IMR-90 (cell line): ENCODE measurements at regions not wholly inside any gene's neighbourhood (a gene's known extent, or its start where the extent isn't known, plus 50 kb on each side); places are given as distances from the start of the nearest gene placed in this dataset.

ENCODE experiments used
- ATAC-seq: fragments of 200-7000 bp; cut with Tn5 transposase; 2 replicates; pipeline ENCODE4 v1.9.1; 2020; ENCODE audit warnings: low read depth, mild to moderate bottlenecking, moderate library complexity
- BruUV-seq: library from RNA; stranded (reverse); fragments of 400-500 nt; replicated peaks from 2 replicates; lab custom pipeline; 2021; lab: Mats Ljungman, UMichigan
- CTCF ChIA-PET: fragments of 300-600 bp; formaldehyde crosslinking; extraction: SDS; loops from one replicate; lab custom pipeline; 2021; ENCODE audit warnings: antibody characterized with exemption; lab: Yijun Ruan, JAX
- POLR2A ChIA-PET: fragments of 300-600 bp; sonication (Branson Sonifier 250); formaldehyde crosslinking; loops from one replicate; lab custom pipeline; 2022; ENCODE audit warnings: antibody characterized with exemption; ENCODE audit not compliant: unreplicated experiment; lab: Charles Lee
- DNase-seq: peaks from one replicate; pipeline ENCODE4 v3.0.0; 2013
- H2AFZ ChIP-seq: replicated peaks from 2 replicates; pipeline ENCODE3; 2013; ENCODE audit warnings: low read length, mild to moderate bottlenecking; ENCODE audit not compliant: poor library complexity
- H2AK5ac ChIP-seq: 2 replicates; pipeline ENCODE4 v1.6.1; 2013; ENCODE audit warnings: low read depth, low read length, inconsistent platforms
- H2AK9ac ChIP-seq: replicated peaks from 2 replicates; pipeline ENCODE3; 2013; ENCODE audit warnings: mild to moderate bottlenecking, low read depth, low read length, moderate library complexity; ENCODE audit not compliant: poor library complexity
- H2BK120ac ChIP-seq: 2 replicates; pipeline ENCODE4 v1.6.1; 2013; ENCODE audit warnings: low read depth, low read length, inconsistent platforms
- H2BK15ac ChIP-seq: 3 replicates; pipeline ENCODE4 v1.6.1; 2013; ENCODE audit warnings: low read depth, low read length, inconsistent platforms
- H2BK20ac ChIP-seq: 2 replicates; pipeline ENCODE4 v1.6.1; 2013; ENCODE audit warnings: low read depth, mild to moderate bottlenecking, inconsistent platforms, low read length, moderate library complexity
- H2BK5ac ChIP-seq: 2 replicates; pipeline ENCODE4 v1.6.1; 2013; ENCODE audit warnings: mild to moderate bottlenecking, low read depth, low read length, inconsistent platforms; ENCODE audit not compliant: poor library complexity, severe bottlenecking
- H3K14ac ChIP-seq: replicated peaks from 2 replicates; pipeline ENCODE4 v1.6.1; 2013; ENCODE audit warnings: low read depth, low read length, inconsistent platforms
- H3K18ac ChIP-seq: 2 replicates; pipeline ENCODE4 v1.6.1; 2013; ENCODE audit warnings: low read depth, low read length, control low read depth
- H3K23ac ChIP-seq: 2 replicates; pipeline ENCODE4 v1.6.1; 2013; ENCODE audit warnings: low read depth, low read length, inconsistent platforms
- H3K27ac ChIP-seq: 2 replicates; pipeline ENCODE4 v1.5.1; 2013; ENCODE audit warnings: mild to moderate bottlenecking, control low read depth, low read length; ENCODE audit not compliant: insufficient read depth
- H3K27me3 ChIP-seq: 2 replicates; pipeline ENCODE4 v1.6.1; 2013; ENCODE audit warnings: low read length; ENCODE audit not compliant: control insufficient read depth, insufficient read depth
- H3K36me3 ChIP-seq: 2 replicates; pipeline ENCODE4 v1.6.1; 2013; ENCODE audit warnings: low read length, mixed read lengths; ENCODE audit not compliant: control insufficient read depth, insufficient read depth
- H3K4ac ChIP-seq: 2 replicates; pipeline ENCODE4 v1.6.1; 2013; ENCODE audit warnings: low read depth, low read length, inconsistent platforms
- H3K4me1 ChIP-seq: 2 replicates; pipeline ENCODE4 v1.6.1; 2013; ENCODE audit warnings: low read length, mixed read lengths; ENCODE audit not compliant: control insufficient read depth, insufficient read depth
- H3K4me2 ChIP-seq: 2 replicates; pipeline ENCODE4 v1.6.1; 2013; ENCODE audit warnings: low read depth, mild to moderate bottlenecking, control low read depth, low read length, moderate library complexity
- H3K4me3 ChIP-seq: 2 replicates; pipeline ENCODE4 v1.5.1; 2013; ENCODE audit warnings: low read depth, mild to moderate bottlenecking, control low read depth, low read length, moderate library complexity; ENCODE audit not compliant: insufficient read depth
- H3K56ac ChIP-seq: 2 replicates; pipeline ENCODE4 v1.6.1; 2013; ENCODE audit warnings: low read length, inconsistent platforms; ENCODE audit not compliant: insufficient read depth; ENCODE audit errors: extremely low read depth
- H3K79me1 ChIP-seq, 2 experiments: 2 replicates each; pipeline ENCODE4 v1.6.1; 2013; ENCODE audit warnings: low read length in 2 of 2, inconsistent platforms in 1 of 2, low read depth in 1 of 2
- H3K9ac ChIP-seq: 2 replicates; pipeline ENCODE4 v1.6.1; 2013; ENCODE audit warnings: low read depth, low read length, control low read depth
- H3K9me1 ChIP-seq: 2 replicates; pipeline ENCODE4 v1.6.1; 2013; ENCODE audit warnings: low read length, inconsistent platforms; ENCODE audit not compliant: insufficient read depth
- H3K9me3 ChIP-seq: 2 replicates; pipeline ENCODE4 v1.6.1; 2013; ENCODE audit warnings: low read length; ENCODE audit not compliant: control insufficient read depth, insufficient read depth
- H4K20me1 ChIP-seq: 2 replicates; pipeline ENCODE4 v1.6.1; 2013; ENCODE audit warnings: low read length, inconsistent platforms; ENCODE audit not compliant: insufficient read depth
- H4K5ac ChIP-seq: 2 replicates; pipeline ENCODE4 v1.6.1; 2013; ENCODE audit warnings: mild to moderate bottlenecking, low read depth, low read length, control low read depth
- H4K8ac ChIP-seq, 2 experiments: 2 replicates each; pipeline ENCODE4 v1.6.1; 2013; ENCODE audit warnings: low read depth in 2 of 2, low read length in 2 of 2, control low read depth in 1 of 2, inconsistent platforms in 1 of 2
- H4K91ac ChIP-seq: 2 replicates; pipeline ENCODE4 v1.6.1; 2013; ENCODE audit warnings: low read depth, low read length, inconsistent platforms; ENCODE audit not compliant: insufficient read depth
- BHLHE40 ChIP-seq: fragments of 150-350 bp; IDR thresholded peaks from 2 replicates; pipeline ENCODE4 v1.6.1; 2016; ENCODE audit warnings: mild to moderate bottlenecking, low read depth, low read length
- CEBPB ChIP-seq: IDR thresholded peaks from 2 replicates; pipeline ENCODE4 v1.6.1; 2012; ENCODE audit warnings: low read depth, low read length, improper control_type of control experiment
- CHD1 ChIP-seq: IDR thresholded peaks from 2 replicates; pipeline ENCODE4 v1.6.1; 2012; ENCODE audit warnings: low read depth, low read length, improper control_type of control experiment
- CTCF ChIP-seq: conservative IDR thresholded peaks from 2 replicates; pipeline ENCODE4 v1.5.1; 2012; ENCODE audit warnings: mild to moderate bottlenecking, low read depth, low read length, improper control_type of control experiment
- ELK1 ChIP-seq: fragments of 150-350 bp; IDR thresholded peaks from 2 replicates; pipeline ENCODE4 v1.6.1; 2016; ENCODE audit warnings: low read depth, mild to moderate bottlenecking, low read length, moderate library complexity, borderline replicate concordance
- FOS ChIP-seq: fragments of 150-350 bp; IDR thresholded peaks from 2 replicates; pipeline ENCODE4 v1.6.1; 2016; ENCODE audit warnings: low read depth, low read length
- MAFK ChIP-seq: IDR thresholded peaks from 2 replicates; pipeline ENCODE4 v1.6.1; 2012; ENCODE audit warnings: low read depth, low read length, improper control_type of control experiment
- MAZ ChIP-seq: IDR thresholded peaks from 2 replicates; pipeline ENCODE4 v1.6.1; 2012; ENCODE audit warnings: low read depth, mild to moderate bottlenecking, low read length, improper control_type of control experiment, moderate library complexity, borderline replicate concordance
- MXI1 ChIP-seq: IDR thresholded peaks from 2 replicates; pipeline ENCODE4 v1.6.1; 2012; ENCODE audit warnings: low read depth, mild to moderate bottlenecking, low read length, moderate library complexity, borderline replicate concordance
- NFE2L2 ChIP-seq: fragments of 150-350 bp; IDR thresholded peaks from 2 replicates; pipeline ENCODE4 v1.6.1; 2016; ENCODE audit warnings: low read depth, mild to moderate bottlenecking, low read length
- POLR2A ChIP-seq: IDR thresholded peaks from 2 replicates; pipeline ENCODE4 v1.6.1; 2012; ENCODE audit warnings: mild to moderate bottlenecking, low read depth, low read length
- RAD21 ChIP-seq: IDR thresholded peaks from 2 replicates; pipeline ENCODE4 v1.6.1; 2012; ENCODE audit warnings: low read length, improper control_type of control experiment
- RCOR1 ChIP-seq: IDR thresholded peaks from 2 replicates; pipeline ENCODE4 v1.6.1; 2012; ENCODE audit warnings: mild to moderate bottlenecking, low read length, improper control_type of control experiment; ENCODE audit not compliant: insufficient replicate concordance
- RFX5 ChIP-seq: IDR thresholded peaks from 2 replicates; pipeline ENCODE4 v1.8.0; 2012; ENCODE audit warnings: low read depth, mild to moderate bottlenecking, low read length, moderate library complexity
- SMC3 ChIP-seq: fragments of 150-350 bp; IDR thresholded peaks from 2 replicates; pipeline ENCODE4 v1.6.1; 2016; ENCODE audit warnings: low read depth, mild to moderate bottlenecking, antibody characterized with exemption, low read length, moderate library complexity
- USF2 ChIP-seq: fragments of 150-350 bp; IDR thresholded peaks from 2 replicates; pipeline ENCODE4 v1.6.1; 2017; ENCODE audit warnings: mild to moderate bottlenecking, antibody characterized with exemption, low read length, low read depth
- WGBS, 2 experiments: methylation state at CpG; one replicate each; pipeline versions ENCODE4 v1.1.5 to v1.1.7; 2013; ENCODE audit warnings: missing lambda C conversion rate in 2 of 2; ENCODE audit not compliant: insufficient read length in 1 of 2; ENCODE audit errors: extremely low coverage in 2 of 2; 5-methylcytosine and 5-hydroxymethylcytosine counted together
- dilution Hi-C: fragments of 300-500 bp; cut with HindIII; formaldehyde crosslinking; loops from one replicate; pipeline ENCODE4 v1.14.3; 2018; ENCODE audit warnings: low sequenced_read_pairs; ENCODE audit not compliant: unreplicated experiment
- in situ Hi-C: fragments of 300-500 bp; cut with MboI; formaldehyde crosslinking; loops from 3 replicates; pipeline ENCODE4 v1.14.3; 2019; ENCODE audit warnings: low sequenced_read_pairs, inconsistent platforms, mixed read lengths
- intact Hi-C: fragments of 100-400 bp; cut with micrococcal nuclease; formaldehyde crosslinking; loops from 2 replicates; pipeline ENCODE4 v1.10.0; 2022

GRCh38 chr20:20815711-20816455 lies 103.4 kb upstream of the RALGAPA2 start:
- CTCF ChIA-PET = no interaction called here
- POLR2A ChIA-PET = no interaction called here

More at GRCh38 chr20:20815711-20816455, 103.4 kb upstream of the RALGAPA2 start:
- no peaks in the 10 kb centered on the region for H3K27me3 ChIP-seq
- no TSS peak for BruUV-seq
- H3K36me3 ChIP-seq = no peaks in the 10 kb centered on the region
- no peak overlapping the region for H2BK20ac ChIP-seq
- no peak overlapping the region for H2BK120ac ChIP-seq
- no peak overlapping the region for H2AK9ac ChIP-seq
- no peak overlapping the region for H3K27ac ChIP-seq
- no peak overlapping the region for H2BK15ac ChIP-seq
- H3K18ac ChIP-seq = no peak overlapping the region
- ATAC-seq = no peak
- no peak overlapping the region for H4K5ac ChIP-seq
- H2BK5ac ChIP-seq = no peak overlapping the region
- no peak for TF ChIP-seq RAD21
- no peak for TF ChIP-seq FOS
- TF ChIP-seq MAFK = no peak
- TF ChIP-seq BHLHE40 = no peak
- TF ChIP-seq RFX5 = no peak
- no peak for TF ChIP-seq CEBPB
- TF ChIP-seq MAZ = no peak
- no peak for TF ChIP-seq MXI1
- TF ChIP-seq NFE2L2 = no peak
- no peak for TF ChIP-seq ELK1
- TF ChIP-seq POLR2A = no peak
- no peak for TF ChIP-seq CHD1
- no peak for TF ChIP-seq CTCF
- TF ChIP-seq USF2 = no peak
- TF ChIP-seq RCOR1 = no peak
- no peak for TF ChIP-seq SMC3
- H3K9me3 ChIP-seq = no peaks in the 10 kb centered on the region
- H4K8ac ChIP-seq = no peak overlapping the region
- H4K91ac ChIP-seq = no peak overlapping the region
- in situ Hi-C loops (no loop called here), dilution Hi-C loops (no loop called here), intact Hi-C loops (no loop called here)
- H3K23ac ChIP-seq = no peak overlapping the region
- H2AFZ ChIP-seq = no peak overlapping the region
- no peak overlapping the region for H3K4ac ChIP-seq
- H4K20me1 ChIP-seq = no peaks in the 10 kb centered on the region
- H2AK5ac ChIP-seq = no peak overlapping the region
- H3K14ac ChIP-seq = no peak overlapping the region
- H3K56ac ChIP-seq = no peak overlapping the region
- no peaks in the 10 kb centered on the region for H3K79me1 ChIP-seq
- no peak overlapping the region for H3K4me2 ChIP-seq
- no peaks in the 10 kb centered on the region for H3K9me1 ChIP-seq
- no peaks in the 10 kb centered on the region for H3K4me1 ChIP-seq
- DNase-seq = no peak
- no peak overlapping the region for H3K4me3 ChIP-seq
- H3K9ac ChIP-seq = no peak overlapping the region
- WGBS, 2 experiments = 100% methylated on average over 1 of the region's 4 CpGs; no CpG with 5 or more reads in 1 of the 2 experiments
